ENCODE measurements at regions not wholly inside any gene's neighbourhood (a gene's known extent, or its start where the extent isn't known, plus 50 kb on each side); places are given as distances from the start of the nearest gene placed in this dataset.
"Not testable (repeated sequence)": the region's sequence is repeated elsewhere in the genome, so short reads cannot be mapped to it uniquely, and the experiment has no call there.

DNA sequence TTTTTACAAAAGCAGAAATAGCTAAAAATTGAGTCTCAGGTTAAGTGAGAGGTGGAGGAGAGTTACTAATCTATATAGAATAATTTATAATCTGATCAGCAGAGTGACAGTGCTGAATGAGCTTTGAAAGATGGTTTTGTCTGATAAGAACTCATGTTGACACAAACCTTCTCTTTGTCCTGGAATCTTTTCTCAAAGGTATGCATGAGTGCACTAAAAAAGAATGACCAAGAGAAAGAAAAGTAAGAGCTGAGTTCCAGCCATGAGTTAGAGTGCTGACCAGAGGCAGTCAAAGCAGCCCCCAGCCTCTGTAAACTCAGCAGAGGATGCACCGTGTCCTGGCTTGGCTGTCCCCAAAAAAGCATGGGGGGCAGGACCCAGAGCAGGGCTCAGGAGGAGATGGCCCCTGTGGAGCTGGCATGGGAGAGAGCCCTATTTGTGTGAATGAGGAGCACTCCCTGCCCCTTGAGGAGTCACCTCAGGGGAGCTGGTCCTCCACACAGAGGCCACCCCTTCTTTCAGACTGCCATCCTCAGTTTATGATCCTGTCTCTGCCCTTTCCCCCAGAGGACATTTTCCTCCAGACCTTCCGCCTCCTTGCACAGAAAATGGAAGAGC lies 129.8 kb downstream of the SEC23A start:
- DNase-seq, result no peak

DNA sequence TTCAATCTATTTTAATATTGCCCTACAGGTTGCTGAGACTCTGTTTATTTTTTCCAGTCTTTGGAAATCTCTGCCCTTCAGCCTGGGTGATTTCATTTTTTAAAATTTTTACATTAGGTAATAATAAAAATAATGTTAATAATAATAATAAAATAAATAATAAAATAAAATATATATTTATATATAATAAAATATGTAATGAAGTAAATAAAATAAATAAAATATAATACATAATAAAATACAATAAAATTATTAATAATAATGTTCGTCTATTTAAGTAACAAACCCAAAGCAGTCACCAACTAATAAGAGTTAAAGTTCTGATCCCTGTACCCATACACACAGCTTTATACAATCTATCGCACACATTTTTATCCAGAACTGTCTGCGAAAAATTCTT lies 130.5 kb downstream of the SEC23A start:
- no peak for DNase-seq

- no peak for DNase-seq
Observed at GRCh38 chr14:38971258-38971921, 131.6 kb downstream of the SEC23A start.

DNA sequence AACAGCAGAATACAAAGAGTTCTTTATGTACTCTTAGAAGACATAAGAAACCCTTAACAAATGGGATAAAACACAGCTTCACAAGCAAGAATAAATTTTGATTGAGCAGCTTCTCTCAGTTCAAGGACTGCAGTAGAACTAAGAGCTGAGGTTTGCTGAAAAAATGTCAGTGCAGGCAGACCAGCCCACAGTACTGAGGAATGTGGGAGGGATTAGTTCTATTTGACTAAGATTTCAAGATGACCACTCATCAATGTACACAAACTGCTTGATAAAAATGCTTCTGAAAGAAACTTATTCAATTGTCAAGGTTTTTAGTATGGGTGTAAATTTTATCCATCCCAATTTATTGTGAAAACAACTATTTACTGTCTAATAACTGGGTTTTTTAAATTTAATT lies 138.4 kb downstream of the SEC23A start:
- no peak for DNase-seq

DNA sequence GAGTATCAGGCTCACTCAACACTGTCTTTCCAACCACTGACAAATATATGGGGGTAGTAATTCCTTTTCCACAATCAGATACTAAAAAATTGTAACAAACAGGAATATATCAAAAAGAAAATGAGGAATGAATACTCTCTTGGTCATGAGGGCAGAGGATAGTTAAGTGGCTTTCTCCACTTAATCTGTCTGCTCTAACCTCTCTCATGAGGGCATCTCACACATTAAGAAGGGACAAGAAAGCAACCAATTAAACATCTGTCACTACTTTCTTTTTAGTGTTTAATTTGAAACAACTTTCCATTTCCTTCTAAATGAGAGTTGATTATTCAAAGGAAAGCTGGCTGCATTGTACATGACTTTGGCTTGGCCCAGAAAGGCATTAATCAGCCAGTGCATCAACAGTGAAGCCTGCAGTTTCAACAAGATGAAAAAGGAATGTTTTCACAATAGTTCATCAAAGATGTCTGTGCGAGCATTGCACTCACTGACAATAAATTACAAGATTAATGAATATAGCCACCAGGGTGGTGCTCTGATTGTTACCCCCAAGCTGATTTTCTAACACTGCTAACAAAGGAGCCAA lies 142.0 kb downstream of the SEC23A start:
- no peak for DNase-seq

- DNase-seq, result no peak
Observed at GRCh38 chr14:38959021-38959420, 144.0 kb downstream of the SEC23A start.

GRCh38 chr14:38958589-38958988 lies 144.4 kb downstream of the SEC23A start:
- no peak for DNase-seq

- no peak for DNase-seq
Observed at GRCh38 chr14:38951451-38951850, 151.6 kb downstream of the SEC23A start.

GRCh38 chr14:38950676-38951075 lies 152.4 kb downstream of the SEC23A start:
- no peak for DNase-seq

DNA sequence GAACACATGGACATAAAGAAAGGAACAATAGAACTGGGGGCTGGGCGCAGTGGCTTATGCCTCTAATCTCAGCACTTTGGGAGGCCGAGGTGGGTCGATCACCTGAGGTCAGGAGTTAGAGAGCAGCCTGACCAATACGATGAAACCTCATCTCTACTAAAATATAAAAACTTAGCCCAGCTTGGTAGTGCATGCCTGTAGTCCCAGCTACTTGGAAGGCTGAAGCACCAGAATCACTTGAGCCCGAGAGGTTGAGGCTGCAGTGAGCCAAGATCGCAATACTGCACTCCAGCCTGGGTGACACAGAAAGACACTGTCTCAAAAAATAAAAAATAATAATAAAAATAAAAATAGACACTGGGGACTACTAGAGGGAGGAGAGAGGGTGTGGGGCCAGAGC lies 154.5 kb downstream of the SEC23A start:
- DNase-seq, result no peak

- DNase-seq, result no peak
Observed at GRCh38 chr14:38948171-38948570, 154.9 kb downstream of the SEC23A start.

DNA sequence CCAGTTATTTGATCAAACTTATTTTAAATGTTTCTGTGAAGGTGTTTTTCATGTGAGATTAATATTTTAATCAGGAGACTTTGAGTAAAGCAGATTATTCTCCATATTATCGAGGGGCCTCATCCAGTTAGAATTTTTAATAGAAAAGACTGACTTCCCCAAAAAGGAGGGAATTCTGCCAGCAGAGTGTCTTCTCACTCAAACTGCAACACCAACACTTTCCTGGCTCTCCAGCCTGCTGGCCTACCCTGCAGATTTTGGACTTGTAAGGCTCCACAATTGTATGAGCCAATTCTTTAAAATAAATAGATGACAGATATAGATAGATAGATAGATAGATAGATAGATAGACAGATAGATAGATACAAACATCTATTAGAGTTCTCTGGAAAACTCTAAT lies 155.7 kb downstream of the SEC23A start:
- no peak for DNase-seq

GRCh38 chr14:38944691-38945090 lies 158.3 kb downstream of the SEC23A start:
- peak; percentile 93 for DNase-seq

DNA sequence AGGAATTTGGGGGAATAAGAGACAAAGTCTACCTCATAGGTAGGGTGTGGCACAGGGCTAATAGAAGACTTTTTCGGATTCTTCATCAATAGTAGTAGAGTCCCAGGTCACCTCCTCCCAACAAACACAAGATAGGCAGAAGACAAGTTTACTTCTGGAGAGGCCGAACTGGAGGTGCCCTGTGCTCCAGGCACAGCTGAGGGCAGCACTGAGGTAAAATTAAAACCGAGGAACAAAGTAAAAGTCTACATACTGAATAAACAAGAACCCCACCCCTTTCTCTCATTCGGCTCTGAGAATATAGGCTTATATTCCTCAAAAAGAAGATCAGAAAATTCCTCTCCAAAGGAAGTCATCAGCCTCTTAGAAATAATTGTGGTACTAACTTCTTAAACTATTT lies 161.5 kb downstream of the SEC23A start:
- no peak for DNase-seq

- not testable (repeated sequence) for DNase-seq
Observed at GRCh38 chr14:38932653-38933000, 170.4 kb downstream of the SEC23A start.

- DNase-seq, result no peak
Observed at GRCh38 chr14:38931969-38932652, 170.9 kb downstream of the SEC23A start.

DNA sequence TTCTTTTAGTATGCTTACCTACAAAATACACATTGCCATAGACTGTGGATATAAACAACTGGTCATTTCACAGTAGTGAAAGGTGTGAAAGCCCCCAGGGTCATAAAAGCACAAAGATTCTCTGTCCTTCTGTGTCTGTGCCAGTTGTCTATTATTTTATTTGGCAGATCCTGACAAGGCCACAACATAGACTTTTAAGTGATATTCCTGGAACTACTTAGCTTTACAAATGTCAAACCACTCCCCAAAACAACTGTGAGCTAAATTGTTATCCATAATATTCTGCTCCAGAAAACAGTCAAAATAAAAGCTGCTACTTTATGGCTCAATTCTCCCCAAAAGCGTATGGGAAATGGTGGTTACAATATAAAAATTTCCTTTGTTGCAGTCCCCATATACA lies 172.1 kb downstream of the SEC23A start:
- no peak for DNase-seq

DNA sequence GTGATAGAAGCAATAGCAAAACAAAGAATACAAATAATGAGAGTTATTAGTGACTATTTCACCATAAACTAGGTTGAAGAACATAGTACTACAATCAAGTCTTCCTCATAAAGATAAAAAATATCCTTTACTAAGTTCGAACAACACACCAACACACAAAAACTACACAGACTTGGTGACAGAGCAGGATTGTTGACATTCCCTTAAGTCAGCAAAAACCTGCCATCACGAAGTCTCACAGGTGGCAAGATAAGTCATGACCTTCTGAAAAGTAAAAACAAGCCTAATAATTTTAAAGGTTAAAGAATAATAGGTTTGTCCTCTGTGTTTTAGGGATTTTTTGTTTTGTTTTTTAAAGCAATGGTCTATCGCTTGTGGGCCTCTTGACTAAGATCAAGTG lies 173.0 kb downstream of the SEC23A start:
- DNase-seq, result no peak

- DNase-seq, result no peak
Observed at GRCh38 chr14:38929416-38929815, 173.6 kb downstream of the SEC23A start.

GRCh38 chr14:38921893-38922292 lies 181.1 kb downstream of the SEC23A start:
- DNase-seq, result not testable (repeated sequence)

- DNase-seq, result no peak
Observed at GRCh38 chr14:38915125-38915524, 187.9 kb downstream of the SEC23A start.

- no peak for DNase-seq
Observed at GRCh38 chr14:38910092-38910491, 192.9 kb downstream of the SEC23A start.

GRCh38 chr14:38904959-38905358 lies 198.1 kb downstream of the SEC23A start:
- no peak for DNase-seq

GRCh38 chr14:38901791-38902190 lies 201.2 kb downstream of the SEC23A start:
- DNase-seq, result no peak

All from NCI-H446 treated with DMSO at 0.1 percent for 48 hours (cell line).